GM23338 (cell line): ENCODE measurements at regions not wholly inside any gene's neighbourhood (a gene's known extent, or its start where the extent isn't known, plus 50 kb on each side); places are given as distances from the start of the nearest gene placed in this dataset.

Experiments
- ATAC-seq: fragments of 200-7000 bp; cut with Tn5 transposase; 3 replicates; pipeline ENCODE4 v1.9.1; 2020
- DNase-seq: peaks from one replicate; pipeline ENCODE4 v3.0.0-alpha.2; 2015; ENCODE audit warnings: low spot score
- H2AFZ ChIP-seq: fragments of 200-600 bp; sonication (generic); 2 replicates; pipeline ENCODE4 v1.8.0; 2016; ENCODE audit warnings: antibody characterized with exemption, mild to moderate bottlenecking, moderate library complexity
- H3F3A ChIP-seq: fragments of 200-600 bp; sonication (generic); replicated peaks from 2 replicates; pipeline ENCODE4 v1.8.0; 2017; ENCODE audit warnings: antibody characterized with exemption, mixed run types, low read depth
- H3K27ac ChIP-seq: fragments of 200-600 bp; sonication (generic); 2 replicates; pipeline ENCODE4 v1.6.1; 2016; ENCODE audit warnings: low read depth
- H3K27me3 ChIP-seq: fragments of 200-600 bp; sonication (generic); 2 replicates; pipeline ENCODE4 v1.8.0; 2016; ENCODE audit warnings: mild to moderate bottlenecking, mixed run types, moderate library complexity; ENCODE audit not compliant: insufficient read depth
- H3K36me3 ChIP-seq: fragments of 200-600 bp; sonication (generic); 2 replicates; pipeline ENCODE4 v1.8.0; 2016; ENCODE audit warnings: mild to moderate bottlenecking; ENCODE audit not compliant: insufficient read depth
- H3K4me1 ChIP-seq: fragments of 200-600 bp; sonication (generic); 2 replicates; pipeline ENCODE4 v1.8.0; 2016; ENCODE audit warnings: mild to moderate bottlenecking, moderate library complexity; ENCODE audit not compliant: insufficient read depth
- H3K4me2 ChIP-seq: fragments of 200-600 bp; sonication (generic); 2 replicates; pipeline ENCODE4 v1.7.1; 2017; ENCODE audit warnings: mixed run types
- H3K4me3 ChIP-seq: fragments of 200-600 bp; sonication (generic); 2 replicates; pipeline ENCODE4 v1.6.1; 2016; ENCODE audit warnings: mixed run types
- H3K79me2 ChIP-seq: fragments of 200-600 bp; sonication (generic); replicated peaks from 2 replicates; pipeline ENCODE4 v1.8.0; 2017; ENCODE audit warnings: mild to moderate bottlenecking; ENCODE audit not compliant: insufficient read depth
- H3K9me2 ChIP-seq: fragments of 200-600 bp; sonication (generic); 2 replicates; pipeline ENCODE4 v1.8.0; 2017; ENCODE audit not compliant: insufficient read depth
- H4K20me1 ChIP-seq: fragments of 200-600 bp; sonication (generic); replicated peaks from 2 replicates; pipeline ENCODE4 v1.8.0; 2017; ENCODE audit warnings: mild to moderate bottlenecking; ENCODE audit not compliant: insufficient read depth
- H3K27ac Mint-ChIP-seq: 2 replicates; pipeline ENCODE4 v1.8.0; 2020; ENCODE audit warnings: inconsistent platforms, mild to moderate bottlenecking, moderate library complexity, mixed read lengths
- H3K27me3 Mint-ChIP-seq: 3 replicates; pipeline ENCODE4 v1.8.0; 2022; ENCODE audit warnings: low read depth, mild to moderate bottlenecking, moderate library complexity, mixed read lengths, inconsistent platforms; ENCODE audit not compliant: insufficient read depth, poor library complexity
- H3K36me3 Mint-ChIP-seq: 3 replicates; pipeline ENCODE4 v1.8.0; 2021; ENCODE audit warnings: low read depth, mild to moderate bottlenecking, inconsistent platforms, moderate library complexity, mixed read lengths
- H3K4me1 Mint-ChIP-seq: 3 replicates; pipeline ENCODE4 v1.8.0; 2020; ENCODE audit warnings: mild to moderate bottlenecking, inconsistent platforms, mixed read lengths
- H3K4me3 Mint-ChIP-seq: 3 replicates; pipeline ENCODE4 v1.8.0; 2021; ENCODE audit warnings: moderate library complexity, mild to moderate bottlenecking, inconsistent platforms, mixed read lengths
- H3K9me3 Mint-ChIP-seq: 3 replicates; pipeline ENCODE4 v1.8.0; 2020; ENCODE audit warnings: moderate library complexity, mild to moderate bottlenecking, inconsistent platforms, mixed read lengths
- CREB1 ChIP-seq: fragments of 250-450 bp; sonication (Bioruptor Pico); IDR thresholded peaks from 2 replicates; pipeline ENCODE4 v1.5.0; 2020; ENCODE audit warnings: low read depth, mild to moderate bottlenecking, moderate library complexity
- EZH2 ChIP-seq: fragments of 200-600 bp; sonication (generic); IDR thresholded peaks from one replicate; pipeline ENCODE4 v1.8.0; 2017; ENCODE audit warnings: antibody characterized with exemption, mild to moderate bottlenecking, low read depth; ENCODE audit not compliant: unreplicated experiment
- EZH2phosphoT487 ChIP-seq: fragments of 200-600 bp; sonication (generic); IDR thresholded peaks from one replicate; pipeline ENCODE4 v1.8.1; 2018; ENCODE audit warnings: antibody characterized with exemption; ENCODE audit not compliant: unreplicated experiment
- JUNB ChIP-seq: IDR thresholded peaks from one replicate; pipeline ENCODE4 v1.6.1; 2016; ENCODE audit warnings: antibody characterized with exemption; ENCODE audit not compliant: unreplicated experiment
- NANOG ChIP-seq: IDR thresholded peaks from 2 replicates; pipeline ENCODE4 v1.6.1; 2016; ENCODE audit warnings: antibody characterized with exemption, borderline replicate concordance
- POLR2AphosphoS5 ChIP-seq: IDR thresholded peaks from 2 replicates; pipeline ENCODE4 v1.6.1; 2016; ENCODE audit warnings: antibody characterized with exemption, low read depth
- REST ChIP-seq: IDR thresholded peaks from one replicate; pipeline ENCODE4 v1.6.1; 2018; ENCODE audit warnings: antibody characterized with exemption; ENCODE audit not compliant: unreplicated experiment
- STAT1 ChIP-seq: IDR thresholded peaks from one replicate; pipeline ENCODE4 v1.6.1; 2016; ENCODE audit warnings: antibody characterized with exemption; ENCODE audit not compliant: unreplicated experiment
- ZNF114 ChIP-seq: fragments of 250-450 bp; sonication (Bioruptor Pico); IDR thresholded peaks from 2 replicates; pipeline ENCODE4 v1.5.0; 2020; ENCODE audit warnings: mild to moderate bottlenecking, moderate library complexity
- ZNF331 ChIP-seq: fragments of 250-450 bp; sonication (Bioruptor Pico); IDR thresholded peaks from 2 replicates; pipeline ENCODE4 v1.5.0; 2020; ENCODE audit warnings: low read depth, mild to moderate bottlenecking, moderate library complexity

- Histone ChIP-seq H2AFZ (no peak overlapping the region), H3K27me3 (no peaks in the 10 kb centered on the region), H3K27ac (no peak overlapping the region), H3K9me2 (peaks cover 8% of the 10 kb centered on the region), H4K20me1 (no peaks in the 10 kb centered on the region), H3F3A (no peaks in the 10 kb centered on the region), H3K4me1 (peaks cover 23% of the 10 kb centered on the region), H3K4me3 (no peak overlapping the region), H3K79me2 (no peaks in the 10 kb centered on the region), H3K4me2 (no peak overlapping the region), H3K36me3 (no peaks in the 10 kb centered on the region; the same call in 1 of the 2 replicates)
- Mint-ChIP-seq H3K4me1 (peaks cover 28% of the 10 kb centered on the region), H3K36me3 (peaks cover 9% of the 10 kb centered on the region; the same call in 2 of the 3 replicates), H3K27me3 (peaks cover 4% of the 10 kb centered on the region), H3K4me3 (no peak overlapping the region), H3K27ac (no peak overlapping the region), H3K9me3 (peaks cover 13% of the 10 kb centered on the region)
- ATAC-seq (no peak), DNase-seq (no peak)
- TF ChIP-seq ZNF114 (CRISPR knock-in tag) (no peak), EZH2phosphoT487 (no peak), NANOG (no peak), REST (no peak)
Measured at GRCh38 chr3:150040097-150040496, 69.4 kb upstream of the PFN2 start.

GRCh38 chr3:150038830-150039229 is 68.1 kb upstream of the PFN2 start:
- Mint-ChIP-seq H3K4me1 (peaks cover 41% of the 10 kb centered on the region), H3K36me3 (peaks cover 9% of the 10 kb centered on the region; the same call in 2 of the 3 replicates), H3K27me3 (peaks cover 10% of the 10 kb centered on the region), H3K9me3 (peaks cover 13% of the 10 kb centered on the region), H3K4me3 (no peak overlapping the region), H3K27ac (no peak overlapping the region)
- TF ChIP-seq JUNB: no peak
- no peak for TF ChIP-seq CREB1 (CRISPR knock-in tag)
- H3K9me2 ChIP-seq: peaks cover 8% of the 10 kb centered on the region
- H2AFZ ChIP-seq: no peak overlapping the region
- ATAC-seq (no peak; the same call in 2 of the 3 replicates), DNase-seq (peak; percentile 53)
- H3K27ac ChIP-seq: no peak overlapping the region
- H3K27me3 ChIP-seq: no peaks in the 10 kb centered on the region
- no peaks in the 10 kb centered on the region; the same call in 1 of the 2 replicates for H3K36me3 ChIP-seq
- H3K4me3 ChIP-seq: no peak overlapping the region
- no peaks in the 10 kb centered on the region for H4K20me1 ChIP-seq
- H3F3A ChIP-seq: no peaks in the 10 kb centered on the region
- no peak overlapping the region for H3K4me2 ChIP-seq
- H3K4me1 ChIP-seq: peaks cover 36% of the 10 kb centered on the region
- no peaks in the 10 kb centered on the region for H3K79me2 ChIP-seq

- Mint-ChIP-seq H3K9me3 (peaks cover 7% of the 10 kb centered on the region), H3K27me3 (peaks cover 8% of the 10 kb centered on the region), H3K36me3 (peaks cover 6% of the 10 kb centered on the region; the same call in 2 of the 3 replicates), H3K4me1 (peaks cover 51% of the 10 kb centered on the region), H3K27ac (peak overlapping the region; percentile 9; the same call in 1 of the 2 replicates), H3K4me3 (no peak overlapping the region)
- peak overlapping the region; percentile 86 for H2AFZ ChIP-seq
- no peak overlapping the region for H3K27ac ChIP-seq
- no peaks in the 10 kb centered on the region for H3K27me3 ChIP-seq
- H4K20me1 ChIP-seq: no peaks in the 10 kb centered on the region
- peak overlapping the region; percentile 42; the same call in 1 of the 2 replicates for H3K4me2 ChIP-seq
- no peaks in the 10 kb centered on the region for H3K36me3 ChIP-seq
- peaks cover 54% of the 10 kb centered on the region for H3K4me1 ChIP-seq
- DNase-seq: no peak
- ATAC-seq: no peak
- H3K4me3 ChIP-seq: no peak overlapping the region
- H3K79me2 ChIP-seq: no peaks in the 10 kb centered on the region
- H3K9me2 ChIP-seq: peaks cover 8% of the 10 kb centered on the region
- H3F3A ChIP-seq: no peaks in the 10 kb centered on the region
- TF ChIP-seq JUNB (no peak), ZNF114 (CRISPR knock-in tag) (no peak), STAT1 (no peak), EZH2phosphoT487 (no peak), POLR2AphosphoS5 (no peak), EZH2 (no peak), NANOG (no peak), CREB1 (CRISPR knock-in tag) (no peak), REST (no peak), ZNF331 (CRISPR knock-in tag) (no peak)
Measured at GRCh38 chr3:150036780-150037179, 66.1 kb upstream of the PFN2 start.
